ENCODE measurements at regions not wholly inside any gene's neighbourhood (a gene's known extent, or its start where the extent isn't known, plus 50 kb on each side); places are given as distances from the start of the nearest gene placed in this dataset.
"Not testable (repeated sequence)": the region's sequence is repeated elsewhere in the genome, so short reads cannot be mapped to it uniquely, and the experiment has no call there.

DNA sequence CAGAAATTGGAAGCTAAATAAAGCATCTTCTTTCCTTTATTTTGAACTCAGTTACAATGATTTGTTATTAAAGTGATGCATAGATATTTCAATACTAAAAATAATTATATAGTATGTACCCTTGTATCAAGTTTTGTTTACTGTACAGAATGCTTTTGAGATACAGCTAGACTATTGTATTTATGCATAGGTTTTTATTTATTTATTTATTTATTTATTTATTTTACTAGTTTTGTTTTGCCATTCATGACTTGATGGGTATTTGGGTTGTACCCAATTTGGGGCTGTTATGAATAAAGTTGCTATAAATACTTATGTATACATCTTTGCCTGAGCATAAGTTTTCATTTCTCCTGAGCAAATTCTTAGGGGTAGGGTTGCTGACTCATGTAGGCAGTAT lies 118.7 kb upstream of the NXPH2 start:
- no peak for DNase-seq

DNA sequence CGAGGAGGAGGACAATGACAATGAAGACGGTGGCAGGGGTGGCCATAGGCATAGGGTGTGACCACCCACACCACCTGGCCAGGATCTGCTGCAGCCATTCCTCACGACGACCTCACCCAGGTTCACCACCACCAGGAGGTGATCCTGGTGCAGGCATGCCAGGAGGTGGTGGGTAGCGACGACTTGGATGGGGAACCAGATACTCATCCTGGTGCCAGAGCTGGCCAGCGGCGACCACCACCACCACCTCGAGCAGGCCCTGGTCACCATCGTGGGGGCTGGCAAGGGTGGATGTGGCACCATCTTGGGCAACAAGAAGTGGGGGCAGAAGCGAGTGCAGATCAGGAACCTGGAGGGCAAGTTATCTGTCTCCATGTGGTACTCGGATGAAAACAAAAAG lies 117.1 kb upstream of the NXPH2 start:
- no peak for DNase-seq

DNA sequence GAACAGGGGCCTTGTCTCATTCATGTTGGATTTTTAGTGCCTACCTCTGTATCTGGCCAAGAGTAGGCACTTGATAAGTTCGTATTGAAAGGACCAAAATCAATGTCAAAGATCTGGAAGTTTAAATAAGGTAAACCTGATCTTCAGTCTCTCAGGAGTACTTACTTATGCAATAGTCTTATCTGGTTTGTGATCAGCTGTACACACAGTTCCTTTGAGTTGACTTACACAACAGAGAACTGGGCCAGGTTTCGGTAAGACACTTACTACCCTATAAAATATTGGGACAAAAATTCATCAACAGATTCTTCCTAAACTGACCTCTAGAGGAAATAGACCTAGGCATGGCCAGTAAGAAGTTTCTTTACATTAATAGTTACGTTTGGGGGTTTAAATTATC lies 113.6 kb upstream of the NXPH2 start:
- no peak for DNase-seq

DNA sequence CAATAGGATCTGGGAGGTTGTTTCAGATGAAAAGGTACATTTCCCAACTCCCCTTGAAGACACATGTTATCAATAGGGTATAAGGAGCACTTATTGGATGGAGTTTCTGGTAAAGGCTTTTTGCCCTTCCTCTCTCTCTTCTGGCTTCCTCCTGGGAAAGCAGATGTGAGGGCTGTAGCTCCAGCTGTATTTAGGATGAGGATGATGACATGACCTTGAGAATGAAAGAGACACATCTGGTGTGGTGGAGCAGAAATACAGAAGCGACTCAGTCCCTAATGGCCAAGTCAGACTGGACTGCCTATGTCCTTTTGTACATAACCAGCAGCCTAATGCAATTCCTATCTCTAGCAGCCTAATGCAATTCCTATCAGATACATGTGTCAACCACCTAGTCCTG lies 100.9 kb upstream of the NXPH2 start:
- no peak for DNase-seq

DNA sequence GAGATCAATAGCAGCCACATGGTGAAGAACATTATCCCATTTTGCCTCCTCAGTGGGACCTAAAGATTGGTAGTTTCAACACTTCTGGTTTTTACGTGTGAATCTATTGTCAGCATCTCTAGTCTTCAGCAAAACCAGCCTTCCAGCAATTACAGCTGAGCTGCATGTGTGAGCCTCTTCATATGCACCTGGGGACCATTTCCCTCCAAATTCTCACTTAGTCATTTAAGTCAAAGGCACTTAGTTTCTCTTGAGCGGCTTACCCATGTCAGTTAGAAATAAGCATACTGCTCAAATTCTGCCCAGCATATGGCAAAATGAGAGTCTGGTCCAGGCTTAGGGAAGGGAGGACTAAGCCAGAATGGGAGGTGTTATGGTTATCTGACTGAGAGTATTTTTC lies 99.7 kb upstream of the NXPH2 start:
- DNase-seq: no peak

DNA sequence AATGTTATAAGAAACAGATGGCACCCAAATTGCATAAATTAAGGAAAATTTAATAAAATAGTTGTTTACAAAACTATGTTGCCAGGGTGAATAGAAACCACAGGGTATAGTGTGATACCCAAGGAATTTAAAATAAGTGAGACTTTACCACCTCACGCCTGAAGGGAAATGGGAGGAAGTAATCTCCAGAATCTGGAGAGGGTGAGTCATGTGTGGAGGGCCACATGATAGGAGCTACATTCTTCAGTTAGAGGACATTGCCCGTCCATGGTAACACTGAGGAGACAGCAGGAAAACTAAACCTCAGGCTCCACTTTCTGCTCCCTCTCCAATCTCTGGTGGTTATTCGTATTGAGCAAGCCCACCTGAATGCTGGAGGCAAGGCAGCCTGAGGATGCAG lies 97.2 kb upstream of the NXPH2 start:
- DNase-seq: peak; percentile 36 to 46

DNA sequence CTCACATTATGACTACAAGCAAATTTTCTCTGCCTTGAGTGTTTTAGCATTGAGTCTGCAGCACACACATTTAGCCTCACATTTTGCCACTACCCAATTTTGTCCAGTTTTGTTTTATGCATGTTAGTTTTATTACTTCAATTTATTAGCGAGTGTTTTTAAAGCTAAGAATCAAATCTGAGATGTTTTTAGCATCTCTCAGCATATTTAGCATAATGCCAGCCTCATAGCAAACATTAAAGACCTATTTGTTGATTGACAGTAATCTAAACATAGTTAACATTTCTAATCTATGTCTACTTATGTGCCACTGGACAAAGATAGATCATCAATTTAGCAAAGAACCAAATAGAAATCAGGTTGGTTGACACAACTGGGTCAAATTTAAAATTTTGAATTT lies 94.1 kb upstream of the NXPH2 start:
- DNase-seq: no peak

DNA sequence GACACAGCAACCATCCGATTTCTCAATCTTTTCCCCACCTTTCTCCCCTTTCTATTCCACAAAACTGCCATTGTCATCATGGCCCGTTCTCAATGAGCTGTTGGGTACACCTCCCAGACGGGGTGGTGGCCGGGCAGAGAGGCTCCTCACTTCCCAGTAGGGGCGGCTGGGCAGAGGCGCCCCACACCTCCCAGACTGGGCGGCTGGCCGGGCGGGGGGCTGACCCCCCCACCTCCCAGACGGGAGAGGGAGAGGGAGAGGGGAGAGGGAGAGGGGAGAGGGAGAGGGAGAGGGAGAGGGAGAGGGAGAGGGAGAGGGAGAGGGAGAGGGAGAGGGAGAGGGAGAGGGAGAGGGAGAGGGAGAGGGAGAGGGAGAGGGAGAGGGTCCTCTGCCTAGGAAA lies 91.9 kb upstream of the NXPH2 start:
- not testable (repeated sequence) for DNase-seq

DNA sequence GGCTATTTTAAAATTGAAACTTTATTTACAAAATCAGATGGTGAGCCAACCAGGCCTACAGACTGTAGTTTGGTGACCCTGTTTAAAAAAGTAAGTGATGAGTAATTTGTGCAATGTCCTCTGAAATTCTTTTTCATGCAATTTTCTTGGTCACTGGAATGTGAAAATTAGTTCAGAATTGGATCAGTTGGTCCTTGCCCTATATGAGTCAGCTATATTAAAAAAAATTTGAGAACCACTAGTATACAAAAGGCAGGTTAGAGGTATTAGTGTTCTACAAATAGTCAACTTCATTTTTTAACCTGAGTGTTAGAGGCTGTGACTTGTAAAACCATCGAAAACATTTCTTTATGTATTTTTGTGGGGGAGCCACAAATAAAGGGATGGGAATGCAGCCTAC lies 91.1 kb upstream of the NXPH2 start:
- DNase-seq: no peak

DNA sequence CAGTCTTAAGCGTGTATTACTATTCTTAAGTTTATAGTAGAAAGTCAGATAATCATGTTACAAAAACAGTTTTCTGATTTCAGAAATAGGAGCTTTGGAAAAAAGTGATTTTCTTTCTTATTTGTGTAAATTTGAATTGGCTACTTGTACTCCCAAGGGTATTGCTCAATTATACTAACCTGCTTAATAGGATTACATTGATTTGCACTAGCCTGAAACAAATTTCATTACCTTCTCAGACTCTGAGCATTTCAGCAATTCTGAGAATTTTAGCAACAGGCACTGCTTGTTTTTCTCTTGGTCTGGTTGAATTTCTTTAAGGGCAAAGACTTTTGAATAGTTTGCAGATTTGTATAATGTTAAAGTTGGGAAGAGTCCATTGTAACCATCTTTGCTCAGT lies 87.2 kb upstream of the NXPH2 start:
- DNase-seq: no peak

DNA sequence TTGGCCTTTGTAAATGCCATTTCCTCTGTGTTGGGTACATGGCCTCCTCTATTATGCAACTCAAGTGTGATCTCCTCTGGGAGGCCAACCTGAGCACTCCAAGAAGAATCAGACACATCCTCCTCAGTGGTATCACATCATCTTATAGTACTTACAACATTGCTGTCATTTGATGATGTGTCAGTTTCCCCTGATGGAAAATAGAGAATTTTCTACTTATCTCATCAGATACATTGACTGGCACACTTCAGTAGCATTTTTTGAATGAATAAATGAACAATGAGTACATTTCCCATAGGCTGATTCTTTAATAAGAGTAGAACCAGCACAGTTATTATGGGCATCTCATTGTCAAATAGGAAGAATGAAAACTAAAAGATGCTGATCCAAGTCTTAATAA lies 86.6 kb upstream of the NXPH2 start:
- DNase-seq: no peak

DNA sequence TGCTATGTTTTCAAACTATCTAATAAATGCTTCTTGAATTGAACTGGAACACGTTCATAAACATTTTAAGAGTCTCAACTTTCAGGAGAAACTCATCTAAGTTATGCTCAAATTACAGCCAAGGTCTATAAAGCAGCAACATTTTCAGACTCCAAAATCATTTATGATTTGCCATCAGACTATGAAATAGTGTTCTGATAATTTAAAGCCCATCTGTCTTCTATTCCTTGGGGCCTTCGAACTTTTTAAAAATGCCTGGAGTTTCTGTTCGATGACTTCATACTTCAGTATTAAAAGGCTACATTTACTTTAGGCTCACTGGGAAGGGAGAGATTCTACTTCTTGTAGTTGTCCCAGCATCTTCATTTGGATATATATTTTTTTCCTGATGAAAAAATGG lies 73.6 kb upstream of the NXPH2 start:
- no peak for DNase-seq

DNA sequence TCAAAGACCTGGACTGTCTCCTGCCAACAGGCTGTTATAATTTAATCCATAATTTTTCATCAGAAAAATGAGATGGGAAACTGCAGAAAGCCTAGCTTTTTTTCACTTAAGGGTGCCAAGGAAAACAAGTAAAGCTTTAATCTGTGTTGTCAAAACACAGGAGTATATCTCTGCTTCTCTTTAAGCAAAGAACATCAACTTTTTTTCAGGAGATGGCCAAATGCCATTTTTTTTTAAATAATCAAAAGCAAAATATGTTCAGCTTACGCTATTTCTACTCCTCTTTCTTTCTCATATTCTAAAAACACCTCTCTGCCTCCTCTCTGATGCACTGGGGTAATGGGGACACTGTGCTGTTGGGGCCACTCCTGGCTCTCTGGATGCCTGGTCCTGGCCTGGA lies 73.1 kb upstream of the NXPH2 start:
- DNase-seq: no peak

DNA sequence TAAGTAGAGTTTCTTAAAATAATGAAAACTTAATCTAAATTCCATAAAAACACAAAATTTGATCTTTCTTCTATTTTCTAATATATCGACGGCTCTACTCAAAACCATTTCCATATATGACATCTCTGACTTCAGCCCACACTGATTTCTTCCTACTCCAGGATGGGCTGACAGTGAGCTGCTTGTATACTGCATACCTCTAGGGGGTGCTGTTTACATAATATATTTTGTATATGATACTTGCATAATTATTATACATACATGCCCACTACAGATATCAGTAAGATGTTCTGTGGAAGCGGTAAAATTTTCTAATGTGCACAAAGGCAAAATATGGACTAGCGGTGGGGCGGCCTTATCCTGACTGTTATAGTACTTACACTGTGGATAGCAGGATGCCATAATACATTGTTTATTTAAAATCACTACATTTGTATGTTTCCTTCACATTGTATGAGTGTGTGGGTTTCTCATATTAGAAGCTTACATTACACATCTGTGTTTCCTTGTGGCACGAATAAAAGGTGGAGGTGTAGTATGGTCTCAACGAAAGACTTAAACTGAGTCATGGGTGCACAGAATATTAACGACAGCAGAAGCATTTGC lies 66.1 kb upstream of the NXPH2 start:
- peak; percentile 82 to 94 for DNase-seq

DNA sequence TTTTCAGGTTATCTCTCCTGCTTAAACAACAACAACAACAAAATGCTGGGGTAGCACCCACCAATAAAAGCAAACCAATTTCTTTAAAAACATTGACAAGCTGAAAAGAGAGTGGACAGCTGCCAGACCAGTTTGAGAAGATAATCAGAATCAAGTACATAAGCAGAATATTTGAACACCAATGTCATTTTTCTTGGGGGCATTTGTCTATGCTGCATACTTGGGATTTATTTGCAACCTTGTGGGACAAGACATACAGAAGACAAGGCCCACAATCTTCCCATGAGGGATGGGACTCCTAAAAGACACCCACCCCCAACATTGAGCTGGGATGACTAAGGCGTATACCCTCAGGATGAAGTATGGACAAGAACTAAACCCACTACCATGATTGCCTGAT lies 62.2 kb upstream of the NXPH2 start:
- no peak for DNase-seq

DNA sequence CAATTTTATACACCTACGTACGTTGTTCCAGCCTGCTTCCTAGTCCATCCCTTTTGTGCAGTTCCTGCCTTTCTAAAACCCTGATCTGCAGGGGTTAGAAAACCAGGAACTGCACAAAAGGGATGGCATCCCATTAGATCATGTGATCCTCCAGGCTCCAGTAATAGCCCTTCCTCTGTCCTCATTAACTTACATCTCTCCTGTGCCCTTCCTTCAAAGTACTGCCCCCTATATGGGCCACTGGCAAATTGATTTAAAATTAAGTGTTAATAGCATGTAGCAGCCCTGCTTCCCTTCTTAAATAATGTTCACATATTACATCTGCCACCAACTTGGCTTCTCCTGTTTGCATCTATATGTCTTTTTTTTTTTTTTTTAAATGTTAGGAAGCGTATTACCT lies 61.3 kb upstream of the NXPH2 start:
- DNase-seq: no peak

DNA sequence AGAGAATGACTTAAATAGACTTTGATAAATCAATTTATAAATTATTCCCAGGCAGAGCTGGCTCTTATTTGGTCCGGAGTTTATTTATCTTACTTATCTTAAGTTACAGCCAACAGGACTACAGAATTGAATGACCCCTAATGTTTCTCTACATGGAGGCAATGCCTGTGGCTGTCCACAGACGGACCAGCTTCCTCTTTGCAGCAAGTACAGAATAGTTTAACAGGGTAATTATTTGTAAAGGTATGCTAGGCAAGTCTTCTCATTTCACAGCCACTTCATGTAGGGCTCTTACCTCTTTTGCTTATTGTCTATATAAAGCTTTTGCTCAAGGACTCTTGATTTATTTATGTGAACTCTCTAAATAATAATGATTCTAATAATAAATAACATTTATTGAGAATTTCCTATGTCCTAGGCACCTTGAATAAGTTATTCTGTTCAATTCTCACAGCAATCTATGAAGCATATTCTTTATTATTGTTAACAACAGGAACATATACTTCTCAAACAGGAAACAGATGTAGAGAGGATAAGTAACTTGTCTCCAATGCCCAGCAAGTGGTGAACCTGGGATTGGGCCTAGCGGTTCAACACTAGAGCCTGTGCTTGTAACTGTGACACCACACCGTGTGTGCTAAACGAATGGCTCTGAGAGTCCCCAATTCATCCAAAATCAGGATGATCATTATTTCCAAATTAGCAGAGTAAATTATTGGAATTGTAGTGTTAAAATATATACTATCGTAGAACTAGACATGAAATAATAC lies 58.8 kb upstream of the NXPH2 start:
- DNase-seq: peak; percentile 16 to 40

DNA sequence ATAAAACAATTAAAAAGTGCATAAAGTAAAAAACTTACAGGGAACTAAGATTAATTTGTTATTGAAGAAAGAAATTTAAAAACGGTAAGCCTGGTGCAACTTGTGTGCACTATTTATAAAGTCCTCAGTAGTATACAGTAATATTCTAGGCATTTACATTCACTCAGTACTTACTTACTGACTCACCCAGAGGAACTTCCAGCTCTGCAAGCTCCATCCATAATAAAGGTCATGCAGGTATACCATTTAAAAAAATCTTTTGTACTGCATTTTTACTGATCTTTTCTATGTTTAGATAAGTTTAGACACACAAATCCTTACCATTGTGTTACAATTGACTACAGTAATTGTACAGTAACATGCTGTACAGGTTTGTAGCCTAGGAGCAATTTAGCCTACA lies 51.5 kb upstream of the NXPH2 start:
- no peak for DNase-seq

DNA sequence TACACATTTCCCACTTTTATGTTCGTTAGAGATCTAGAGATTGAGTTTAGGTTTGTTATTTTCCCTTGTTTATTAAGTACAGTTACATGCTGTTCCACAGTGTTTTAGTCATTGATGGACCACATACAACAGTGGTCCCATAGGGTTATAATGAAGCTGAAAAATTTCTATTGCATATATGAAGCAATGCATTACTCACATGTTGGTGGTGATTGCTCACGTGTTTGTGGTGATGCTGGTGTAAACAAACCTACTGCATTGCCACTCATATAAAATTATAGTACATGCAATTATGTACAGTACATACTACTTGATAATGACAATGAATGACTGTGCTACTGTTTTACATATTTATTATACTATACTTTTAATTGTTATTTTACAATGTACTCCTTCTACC lies 51.0 kb upstream of the NXPH2 start:
- DNase-seq: no peak

DNA sequence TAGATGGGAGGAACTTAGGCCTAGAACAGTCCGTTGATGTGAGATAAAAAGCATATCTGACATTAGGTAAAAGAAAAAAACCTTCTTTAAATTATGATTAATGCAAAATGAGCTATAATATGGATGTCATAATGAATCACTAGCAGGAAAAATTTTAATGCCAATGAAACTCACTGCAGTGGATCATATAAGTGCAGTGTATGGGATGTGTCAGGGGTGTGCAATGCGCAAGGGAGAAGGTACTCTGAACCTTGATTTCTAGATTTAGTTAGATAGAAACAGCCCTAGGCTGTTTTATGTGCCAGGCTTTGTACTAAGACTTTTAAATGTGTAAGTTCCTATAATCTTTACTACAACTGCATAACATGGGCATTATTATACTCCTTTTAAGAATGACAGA lies 50.4 kb upstream of the NXPH2 start:
- no peak for DNase-seq
